Activated CD8-positive, alpha-beta T cell treated with anti-CD3 and anti-CD28 coated beads, Interleukin-2, amount 10 ng/mL, durations not matched to agents 7 days and 5 days (primary cell): ENCODE measurements at regions not wholly inside any gene's neighbourhood (a gene's known extent, or its start where the extent isn't known, plus 50 kb on each side); places are given as distances from the start of the nearest gene placed in this dataset.

Experiments
- ATAC-seq: fragments of 150-1000 bp; cut with Tn5 transposase; one replicate; pipeline ENCODE4 v1.10.0; 2021; ENCODE audit warnings: moderate library complexity
- CTCF ChIA-PET: fragments of 350-600 bp; sonication (Branson Sonifier 250); formaldehyde crosslinking; loops from one replicate; lab custom pipeline; 2021; ENCODE audit warnings: antibody characterized with exemption; lab: Charles Lee
- POLR2A ChIA-PET: fragments of 350-600 bp; sonication (Branson Sonifier 250); formaldehyde crosslinking; loops from one replicate; lab custom pipeline; 2021; ENCODE audit warnings: antibody characterized with exemption; lab: Charles Lee
- DNase-seq: peaks from one replicate; pipeline ENCODE4 v3.0.0-alpha.2; 2020
- H3K27ac Mint-ChIP-seq: one replicate; pipeline ENCODE4 v1.8.0; 2021; ENCODE audit warnings: mild to moderate bottlenecking, mixed read lengths
- H3K27me3 Mint-ChIP-seq: one replicate; pipeline ENCODE4 v1.8.0; 2021; ENCODE audit warnings: low read depth, mixed read lengths
- H3K36me3 Mint-ChIP-seq: one replicate; pipeline ENCODE4 v1.8.0; 2021; ENCODE audit warnings: low read depth, mixed read lengths
- H3K4me1 Mint-ChIP-seq: one replicate; pipeline ENCODE4 v1.8.0; 2021; ENCODE audit warnings: low read depth, mixed read lengths
- H3K4me3 Mint-ChIP-seq: one replicate; pipeline ENCODE4 v1.8.0; 2021; ENCODE audit warnings: mild to moderate bottlenecking, mixed read lengths
- H3K9me3 Mint-ChIP-seq: one replicate; pipeline ENCODE4 v1.8.0; 2022; ENCODE audit warnings: mixed read lengths; ENCODE audit not compliant: insufficient read depth

DNA sequence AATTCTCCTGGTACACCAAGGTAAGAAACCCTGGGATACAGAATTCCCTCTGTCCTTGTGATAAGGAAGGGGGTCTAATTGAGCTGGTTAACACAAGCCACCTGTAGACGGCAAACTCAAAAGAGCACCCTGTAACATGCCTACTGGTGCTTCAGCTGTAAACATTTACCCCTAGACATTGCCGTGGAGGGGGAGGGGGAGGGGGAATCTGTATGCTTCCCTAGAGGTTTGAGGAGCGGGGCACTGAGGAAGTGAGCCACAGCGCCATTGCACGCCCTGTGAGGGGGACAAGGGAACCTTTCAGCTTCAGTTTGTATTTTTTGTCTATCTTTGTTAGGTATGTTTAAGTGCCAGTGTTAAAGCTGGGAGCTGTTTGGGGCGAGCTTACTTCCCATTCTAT is 99.8 kb downstream of the AASDHPPT start:
- ChIA-PET CTCF (no interaction called here), POLR2A (no interaction called here)
- Mint-ChIP-seq H3K4me3 (no peak overlapping the region), H3K27me3 (no peaks in the 10 kb centered on the region), H3K27ac (no peak overlapping the region), H3K36me3 (no peaks in the 10 kb centered on the region), H3K9me3 (peaks cover 6% of the 10 kb centered on the region), H3K4me1 (no peaks in the 10 kb centered on the region)
- ATAC-seq (no peak), DNase-seq (no peak)

- no peaks in the 10 kb centered on the region for H3K36me3 Mint-ChIP-seq
- H3K4me3 Mint-ChIP-seq: no peak overlapping the region
- CTCF ChIA-PET: no interaction called here
These were observed 100.9 kb downstream of the AASDHPPT start for GRCh38 chr11:106178361-106178760.

DNA sequence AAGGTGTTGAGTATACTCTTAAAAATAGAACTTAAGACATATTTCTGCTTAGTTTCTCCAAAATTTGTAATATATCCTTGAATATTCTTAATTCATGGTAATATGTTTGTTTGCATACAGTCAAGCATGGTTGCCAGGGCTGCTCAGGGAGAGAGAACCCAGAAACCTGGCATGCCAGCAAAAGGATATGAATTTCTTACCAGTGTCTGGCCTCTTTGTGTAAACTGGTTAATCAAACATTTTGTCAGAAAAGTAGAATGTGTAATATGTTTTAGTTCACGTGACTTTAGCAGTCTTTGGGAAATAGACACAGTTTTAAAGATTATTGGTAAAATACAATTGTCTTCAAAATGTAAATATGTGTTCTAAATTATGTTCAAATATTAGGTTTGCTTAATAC is 101.6 kb downstream of the AASDHPPT start:
- CTCF ChIA-PET: no interaction called here
- Mint-ChIP-seq H3K4me3 (no peak overlapping the region), H3K36me3 (no peaks in the 10 kb centered on the region), H3K27me3 (no peaks in the 10 kb centered on the region), H3K4me1 (no peaks in the 10 kb centered on the region), H3K27ac (no peak overlapping the region), H3K9me3 (peaks cover 6% of the 10 kb centered on the region)
- DNase-seq: no peak
- ATAC-seq: no peak
- POLR2A ChIA-PET: no interaction called here

More at GRCh38 chr11:106178361-106178760, 100.9 kb downstream of the AASDHPPT start:
- no peaks in the 10 kb centered on the region for H3K27me3 Mint-ChIP-seq
- POLR2A ChIA-PET: no interaction called here
- H3K4me1 Mint-ChIP-seq: no peaks in the 10 kb centered on the region
- DNase-seq: no peak
- peaks cover 6% of the 10 kb centered on the region for H3K9me3 Mint-ChIP-seq
- no peak for ATAC-seq
- H3K27ac Mint-ChIP-seq: no peak overlapping the region

DNA sequence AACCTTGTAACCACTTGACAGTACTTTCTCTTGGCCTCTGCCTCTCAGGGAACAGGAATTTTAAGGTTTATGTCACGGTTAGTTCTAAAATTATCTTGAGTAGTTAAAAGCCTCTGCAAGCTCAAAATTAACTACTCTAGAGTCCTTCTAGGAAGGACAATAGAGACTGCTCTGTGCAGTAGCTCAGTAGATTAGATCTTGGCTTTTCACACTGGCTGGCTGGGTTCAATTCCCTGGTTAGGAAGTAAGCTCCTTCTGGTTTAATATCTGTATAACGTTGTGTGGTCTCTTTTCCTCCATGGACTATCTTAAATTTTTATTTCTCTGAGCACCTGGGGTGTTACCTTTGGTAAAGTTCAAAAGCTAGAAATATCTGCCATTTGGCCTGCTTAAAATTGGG is 109.2 kb downstream of the AASDHPPT start:
- ATAC-seq (no peak), DNase-seq (no peak)
- Mint-ChIP-seq H3K27me3 (no peaks in the 10 kb centered on the region), H3K9me3 (no peaks in the 10 kb centered on the region), H3K4me3 (no peak overlapping the region), H3K36me3 (no peaks in the 10 kb centered on the region), H3K27ac (no peak overlapping the region), H3K4me1 (no peaks in the 10 kb centered on the region)
- ChIA-PET CTCF (no interaction called here), POLR2A (no interaction called here)

GRCh38 chr11:106187860-106188456 is 110.5 kb downstream of the AASDHPPT start:
- ChIA-PET POLR2A (no interaction called here), CTCF (no interaction called here)
- no peaks in the 10 kb centered on the region for H3K27me3 Mint-ChIP-seq
- no peaks in the 10 kb centered on the region for H3K9me3 Mint-ChIP-seq
- H3K27ac Mint-ChIP-seq: no peak overlapping the region
- no peak for ATAC-seq
- no peak for DNase-seq
- H3K36me3 Mint-ChIP-seq: no peaks in the 10 kb centered on the region
- no peaks in the 10 kb centered on the region for H3K4me1 Mint-ChIP-seq
- no peak overlapping the region for H3K4me3 Mint-ChIP-seq

GRCh38 chr11:106193956-106194355 is 116.5 kb downstream of the AASDHPPT start:
- Mint-ChIP-seq H3K4me3 (no peak overlapping the region), H3K36me3 (no peaks in the 10 kb centered on the region), H3K4me1 (no peaks in the 10 kb centered on the region), H3K27me3 (peaks cover 2% of the 10 kb centered on the region), H3K27ac (no peak overlapping the region), H3K9me3 (no peaks in the 10 kb centered on the region)
- DNase-seq (no peak), ATAC-seq (no peak)
- CTCF ChIA-PET: no interaction called here
- POLR2A ChIA-PET: no interaction called here

- ChIA-PET CTCF (no interaction called here), POLR2A (no interaction called here)
- H3K27ac Mint-ChIP-seq: no peak overlapping the region
These were observed 120.0 kb downstream of the AASDHPPT start for GRCh38 chr11:106197438-106197837.

GRCh38 chr11:106202935-106203620 is 125.6 kb downstream of the AASDHPPT start:
- ChIA-PET POLR2A (no interaction called here), CTCF (no interaction called here)
- Mint-ChIP-seq H3K27me3 (no peaks in the 10 kb centered on the region), H3K4me3 (no peak overlapping the region), H3K27ac (no peak overlapping the region), H3K4me1 (no peaks in the 10 kb centered on the region), H3K9me3 (no peaks in the 10 kb centered on the region), H3K36me3 (no peaks in the 10 kb centered on the region)
- ATAC-seq: no peak
- no peak for DNase-seq

More at GRCh38 chr11:106197438-106197837, 120.0 kb downstream of the AASDHPPT start:
- Mint-ChIP-seq H3K4me3 (no peak overlapping the region), H3K27me3 (peaks cover 2% of the 10 kb centered on the region), H3K36me3 (no peaks in the 10 kb centered on the region), H3K4me1 (no peaks in the 10 kb centered on the region), H3K9me3 (no peaks in the 10 kb centered on the region)
- DNase-seq (no peak), ATAC-seq (no peak)

GRCh38 chr11:106208760-106209159 is 131.3 kb downstream of the AASDHPPT start:
- Mint-ChIP-seq H3K36me3 (no peaks in the 10 kb centered on the region), H3K4me1 (no peaks in the 10 kb centered on the region), H3K27me3 (no peaks in the 10 kb centered on the region), H3K9me3 (no peaks in the 10 kb centered on the region), H3K27ac (no peak overlapping the region), H3K4me3 (no peak overlapping the region)
- CTCF ChIA-PET: no interaction called here
- no peak for DNase-seq
- POLR2A ChIA-PET: no interaction called here
- ATAC-seq: no peak

DNA sequence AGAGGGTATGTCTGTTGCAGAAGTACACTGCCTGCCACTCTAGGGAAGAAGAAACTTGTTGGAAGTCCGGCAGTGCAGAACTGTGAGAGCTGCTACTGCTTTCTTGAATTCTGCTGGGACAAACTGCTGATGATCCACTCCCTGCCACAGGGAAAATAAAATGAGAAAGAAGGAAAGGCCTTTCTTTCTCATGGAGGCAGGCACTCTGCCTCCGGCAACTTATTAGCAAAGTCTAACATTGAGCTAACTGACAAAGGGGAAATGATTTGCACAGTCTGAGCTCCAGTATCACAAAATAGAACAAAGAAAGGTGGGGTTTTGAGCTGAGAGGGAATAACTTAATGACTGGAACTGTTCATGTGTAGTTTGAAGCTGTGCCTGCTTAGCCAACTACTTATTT is 134.6 kb downstream of the AASDHPPT start:
- Mint-ChIP-seq H3K4me1 (no peaks in the 10 kb centered on the region), H3K36me3 (no peaks in the 10 kb centered on the region), H3K27me3 (no peaks in the 10 kb centered on the region), H3K4me3 (no peak overlapping the region), H3K27ac (no peak overlapping the region), H3K9me3 (no peaks in the 10 kb centered on the region)
- DNase-seq (no peak), ATAC-seq (no peak)
- ChIA-PET POLR2A (no interaction called here), CTCF (no interaction called here)

DNA sequence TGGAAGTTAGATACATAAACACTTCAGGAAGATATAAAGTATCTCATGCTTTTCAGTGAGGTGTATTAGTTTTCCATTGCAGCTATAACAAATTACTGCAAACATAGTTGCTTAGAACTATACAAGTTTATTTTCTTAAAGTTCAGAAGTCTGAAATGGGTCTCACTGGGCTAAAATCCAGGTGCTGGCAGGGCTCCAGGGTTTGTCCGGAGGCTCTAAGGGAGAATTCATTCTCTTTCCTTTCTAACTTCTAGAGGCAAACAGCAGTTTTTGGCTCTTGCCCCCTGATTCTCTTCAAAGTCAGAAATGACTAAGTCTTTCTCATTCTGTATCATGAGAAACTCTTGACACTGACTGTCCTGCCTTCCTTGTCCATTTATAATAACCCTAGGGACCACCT is 138.8 kb downstream of the AASDHPPT start:
- peaks cover 3% of the 10 kb centered on the region for H3K9me3 Mint-ChIP-seq
- POLR2A ChIA-PET: no interaction called here
- H3K36me3 Mint-ChIP-seq: no peaks in the 10 kb centered on the region
- no peak overlapping the region for H3K4me3 Mint-ChIP-seq
- CTCF ChIA-PET: no interaction called here
- no peaks in the 10 kb centered on the region for H3K4me1 Mint-ChIP-seq
- H3K27me3 Mint-ChIP-seq: no peaks in the 10 kb centered on the region
- ATAC-seq: no peak
- H3K27ac Mint-ChIP-seq: no peak overlapping the region
- no peak for DNase-seq

DNA sequence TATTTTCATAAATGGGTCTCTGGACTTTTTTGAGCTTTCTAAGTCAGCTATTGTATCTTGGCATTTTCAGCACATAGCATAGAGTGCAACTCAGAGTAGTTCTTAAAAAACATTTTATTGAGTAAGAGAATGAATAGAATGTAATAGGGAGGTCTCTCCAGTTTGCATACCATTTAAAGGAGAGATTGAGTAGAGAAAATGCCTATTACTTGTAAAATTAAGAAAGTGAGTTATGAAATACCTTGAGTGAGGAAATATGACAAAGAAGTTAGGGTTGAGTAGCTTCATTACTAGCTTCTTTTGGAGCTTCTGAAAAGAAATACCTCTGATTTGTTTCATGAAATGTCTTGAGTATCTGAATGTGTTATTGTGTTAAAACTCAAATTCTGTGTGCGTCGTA is 140.0 kb downstream of the AASDHPPT start:
- Mint-ChIP-seq H3K9me3 (peaks cover 3% of the 10 kb centered on the region), H3K27ac (no peak overlapping the region), H3K4me3 (no peak overlapping the region), H3K36me3 (no peaks in the 10 kb centered on the region), H3K4me1 (no peaks in the 10 kb centered on the region), H3K27me3 (no peaks in the 10 kb centered on the region)
- DNase-seq (no peak), ATAC-seq (no peak)
- ChIA-PET POLR2A (no interaction called here), CTCF (interaction anchor here (0.5 kb wide), 1 partner anchor 15 kb away, joined by 3 read pairs; no protein-coding TSS in a partner anchor)
